GM12873 (cell line): ENCODE measurements at regions not wholly inside any gene's neighbourhood (a gene's known extent, or its start where the extent isn't known, plus 50 kb on each side); places are given as distances from the start of the nearest gene placed in this dataset.

ENCODE experiments used
- TF ChIP-seq, protein P1 (sequence below): IDR thresholded peaks from 2 replicates; pipeline ENCODE4 v1.5.1; 2012; ENCODE audit warnings: low read depth, mild to moderate bottlenecking, moderate library complexity, low read length, control low read depth; ENCODE audit not compliant: insufficient read depth; ENCODE audit errors: missing control alignments

DNA sequence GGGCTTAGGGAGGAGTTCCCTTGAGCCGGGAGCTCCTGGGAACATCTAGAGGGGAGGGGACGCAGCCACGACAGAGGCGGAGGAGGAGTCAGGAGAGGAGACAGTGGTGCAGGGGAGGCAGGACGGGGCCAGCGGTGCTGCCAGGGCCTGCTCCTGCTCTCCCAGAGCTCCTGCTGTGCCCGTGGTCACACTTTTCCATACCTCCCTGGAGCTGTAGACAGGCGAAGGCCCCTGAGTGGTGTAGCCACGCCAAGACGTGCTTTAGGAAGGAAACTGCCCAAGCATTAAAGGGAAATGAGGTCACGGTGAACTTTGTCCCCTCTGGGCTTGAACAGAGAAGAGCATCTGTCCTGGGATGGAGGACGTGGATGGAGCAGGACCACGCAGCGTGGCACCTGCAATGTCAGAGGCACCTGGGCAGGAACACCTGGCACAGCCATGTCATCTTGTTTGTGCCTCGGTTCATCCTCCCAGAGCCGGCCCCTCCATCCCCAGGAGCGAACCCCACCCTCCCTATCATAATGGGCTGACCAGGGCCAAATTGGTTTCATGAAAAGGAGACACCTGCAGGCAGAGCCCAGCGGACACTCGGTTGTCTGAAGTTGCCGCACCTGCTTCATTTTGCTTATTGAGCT, 239.5 kb upstream of the SFSWAP start:
- TF ChIP-seq, protein P1, sequence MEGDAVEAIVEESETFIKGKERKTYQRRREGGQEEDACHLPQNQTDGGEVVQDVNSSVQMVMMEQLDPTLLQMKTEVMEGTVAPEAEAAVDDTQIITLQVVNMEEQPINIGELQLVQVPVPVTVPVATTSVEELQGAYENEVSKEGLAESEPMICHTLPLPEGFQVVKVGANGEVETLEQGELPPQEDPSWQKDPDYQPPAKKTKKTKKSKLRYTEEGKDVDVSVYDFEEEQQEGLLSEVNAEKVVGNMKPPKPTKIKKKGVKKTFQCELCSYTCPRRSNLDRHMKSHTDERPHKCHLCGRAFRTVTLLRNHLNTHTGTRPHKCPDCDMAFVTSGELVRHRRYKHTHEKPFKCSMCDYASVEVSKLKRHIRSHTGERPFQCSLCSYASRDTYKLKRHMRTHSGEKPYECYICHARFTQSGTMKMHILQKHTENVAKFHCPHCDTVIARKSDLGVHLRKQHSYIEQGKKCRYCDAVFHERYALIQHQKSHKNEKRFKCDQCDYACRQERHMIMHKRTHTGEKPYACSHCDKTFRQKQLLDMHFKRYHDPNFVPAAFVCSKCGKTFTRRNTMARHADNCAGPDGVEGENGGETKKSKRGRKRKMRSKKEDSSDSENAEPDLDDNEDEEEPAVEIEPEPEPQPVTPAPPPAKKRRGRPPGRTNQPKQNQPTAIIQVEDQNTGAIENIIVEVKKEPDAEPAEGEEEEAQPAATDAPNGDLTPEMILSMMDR = no peak

DNA sequence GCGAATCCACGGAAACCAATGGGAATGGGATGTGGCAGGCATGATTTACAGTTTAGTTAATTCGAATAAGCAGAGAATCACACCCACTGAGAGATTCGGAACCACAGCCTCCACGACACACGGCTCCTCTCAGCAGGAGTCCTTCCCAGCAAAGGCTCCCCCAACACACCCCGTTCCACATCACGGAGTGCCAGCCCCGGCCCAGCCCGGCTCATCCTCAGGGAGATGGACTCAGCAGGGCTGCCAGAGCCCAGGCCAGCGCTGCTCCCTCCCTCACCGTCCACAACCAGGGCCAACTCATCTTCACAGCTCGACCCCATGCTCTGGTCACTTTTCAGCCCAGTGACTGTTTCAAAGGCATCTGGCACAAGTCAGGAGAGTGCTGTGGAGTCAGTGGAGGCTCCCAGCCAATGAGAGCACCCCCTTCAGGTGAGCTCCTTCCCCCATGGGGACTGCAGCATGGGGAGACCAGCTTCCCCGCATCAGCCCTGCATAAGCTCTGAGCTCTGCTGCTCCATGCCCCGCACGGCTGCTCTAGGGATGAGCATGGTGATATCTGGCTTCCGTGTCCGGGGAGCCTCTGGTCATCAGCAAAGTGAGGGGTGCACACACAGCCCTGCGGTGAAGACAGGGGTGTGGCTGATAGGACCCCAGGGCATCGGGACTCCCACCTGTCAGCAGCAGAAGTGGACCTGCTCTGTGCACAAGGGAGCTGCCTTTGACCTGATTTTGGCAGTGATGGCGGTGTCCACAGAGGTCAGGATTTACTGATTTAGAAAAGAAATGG, 238.8 kb upstream of the SFSWAP start:
- TF ChIP-seq, protein P1 = no peak

DNA sequence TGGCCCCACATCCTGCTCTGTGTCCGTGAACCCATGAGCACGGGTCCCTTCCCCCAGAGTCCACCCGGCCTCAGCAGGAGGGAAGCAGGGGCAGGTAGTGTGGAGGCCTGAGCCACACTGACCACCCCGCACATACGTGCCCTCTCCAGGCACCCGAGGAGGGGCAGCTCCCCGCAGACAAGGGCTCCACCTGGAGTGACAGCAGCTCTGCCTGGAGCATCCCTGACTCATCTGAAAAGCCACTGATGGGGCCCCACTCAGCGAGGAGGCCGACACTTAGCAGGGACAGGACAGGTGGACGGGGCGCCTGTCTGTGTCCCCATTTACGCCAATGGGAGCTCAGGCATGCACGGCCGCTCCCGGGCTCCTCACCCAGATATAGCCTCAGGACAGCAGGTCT, 237.6 kb upstream of the SFSWAP start:
- TF ChIP-seq, protein P1 = no peak

DNA sequence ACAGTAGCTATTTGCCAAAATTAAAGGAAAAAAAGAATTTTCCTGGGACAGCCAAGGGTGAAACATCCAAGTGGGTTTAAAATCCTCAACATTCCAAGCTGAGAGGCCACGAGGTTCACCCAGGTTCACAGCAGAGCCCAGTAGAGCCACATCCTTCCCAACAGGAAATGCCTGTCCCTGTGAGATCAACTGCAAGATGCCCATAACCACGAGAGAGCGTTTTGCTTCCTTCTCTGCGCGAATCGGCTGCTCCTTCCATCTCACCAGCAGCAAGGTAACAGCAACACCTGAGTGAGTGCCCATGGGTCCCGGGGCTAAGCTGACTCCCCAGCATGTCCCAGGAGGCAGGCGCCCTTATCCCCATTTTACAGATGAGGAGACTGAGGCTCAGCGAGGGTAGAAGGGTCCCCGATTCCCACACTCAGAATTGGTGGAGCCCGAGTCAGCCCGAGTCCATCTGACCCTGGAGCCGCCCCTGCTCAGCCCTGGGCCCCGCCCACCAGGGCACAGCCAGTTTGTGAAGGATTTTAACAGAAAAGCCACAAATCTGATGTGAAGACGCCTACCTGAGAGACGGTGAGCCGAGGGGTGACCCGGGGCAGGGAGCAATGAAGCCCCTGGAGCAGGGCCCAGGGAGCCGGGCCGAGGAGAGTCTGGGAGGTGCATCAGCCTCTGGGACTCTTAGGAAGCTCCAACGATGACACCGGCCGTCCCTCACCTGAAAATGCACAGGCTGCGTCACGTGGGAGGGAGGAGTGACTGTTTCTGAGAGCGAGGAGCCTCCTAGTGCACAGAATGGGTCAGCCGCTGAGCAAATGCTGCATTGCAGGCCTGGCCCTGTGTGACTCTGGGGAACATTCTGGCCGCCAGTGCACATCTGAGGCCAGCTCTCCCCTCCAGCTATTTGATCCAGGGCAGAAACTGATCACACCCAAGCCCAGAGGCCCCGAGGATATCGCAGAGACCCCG, 236.9 kb upstream of the SFSWAP start:
- TF ChIP-seq, protein P1 = no peak

DNA sequence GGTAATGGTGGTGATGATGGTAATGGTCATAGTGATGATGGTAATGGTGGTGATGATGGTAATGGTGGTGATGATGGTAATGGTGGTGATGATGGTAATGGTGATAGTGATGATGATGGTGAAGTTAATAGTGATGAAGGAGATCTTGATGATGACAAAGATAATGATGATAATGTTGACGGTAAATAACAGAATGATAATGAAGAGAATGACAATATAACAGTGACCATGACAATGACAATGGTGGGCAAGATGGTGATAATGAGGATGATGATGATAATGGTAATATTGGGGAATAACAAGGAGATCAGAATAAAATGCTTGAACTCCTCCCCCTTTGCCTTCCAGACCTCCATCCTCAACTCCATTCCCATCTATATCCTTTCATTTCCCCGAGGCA, 233.3 kb upstream of the SFSWAP start:
- TF ChIP-seq, protein P1 = no peak

DNA sequence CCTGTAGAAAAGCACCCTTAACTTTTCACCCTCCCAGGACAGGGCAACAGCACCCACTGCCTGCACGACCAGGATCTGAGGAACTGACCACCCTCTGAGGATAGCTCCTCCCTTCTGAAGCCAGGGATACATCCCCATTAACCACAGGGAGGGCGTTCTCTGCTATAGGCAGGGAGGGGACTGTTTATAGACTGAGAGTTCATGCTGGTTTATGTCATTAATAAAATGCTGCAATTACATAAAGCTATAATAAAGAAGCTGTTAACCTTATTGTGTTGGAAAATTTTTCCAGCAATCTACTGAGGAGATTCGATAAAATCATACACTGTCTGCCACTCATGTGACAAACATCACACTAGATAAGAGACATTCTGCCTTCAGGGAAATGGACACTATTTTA, 232.4 kb upstream of the SFSWAP start:
- TF ChIP-seq, protein P1 = no peak

DNA sequence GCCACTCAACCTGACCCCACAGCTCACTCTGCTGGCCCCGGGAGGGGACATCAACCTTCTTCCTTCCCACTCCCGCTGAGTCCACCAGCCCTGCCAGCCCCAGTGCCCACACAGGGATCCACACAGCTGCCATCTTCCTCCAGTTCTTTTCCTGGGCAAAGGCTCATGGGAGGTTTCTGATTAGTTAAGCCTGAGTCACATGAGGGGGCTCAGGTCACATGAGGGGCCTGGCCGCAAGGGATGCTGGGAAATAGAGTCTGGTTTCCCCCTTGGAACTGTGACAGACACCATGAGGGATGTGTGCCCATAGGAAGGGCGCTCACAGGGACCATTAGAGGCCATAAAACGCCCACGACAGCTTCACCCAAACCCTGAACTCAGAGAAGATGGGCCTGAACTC, 228.7 kb upstream of the SFSWAP start:
- TF ChIP-seq, protein P1 = no peak
